AG09319 (cell line): ENCODE measurements at regions not wholly inside any gene's neighbourhood (a gene's known extent, or its start where the extent isn't known, plus 50 kb on each side); places are given as distances from the start of the nearest gene placed in this dataset.

Source experiments
- DNase-seq: peaks from one replicate; pipeline ENCODE4 v3.0.0-alpha.2; 2010; ENCODE audit warnings: low read depth; ENCODE audit errors: extremely low read depth
- TF ChIP-seq, protein P1 (sequence below): IDR thresholded peaks from 2 replicates; pipeline ENCODE4 v1.5.1; 2011; ENCODE audit warnings: low read depth, mild to moderate bottlenecking, inconsistent platforms, low read length, moderate library complexity

DNA sequence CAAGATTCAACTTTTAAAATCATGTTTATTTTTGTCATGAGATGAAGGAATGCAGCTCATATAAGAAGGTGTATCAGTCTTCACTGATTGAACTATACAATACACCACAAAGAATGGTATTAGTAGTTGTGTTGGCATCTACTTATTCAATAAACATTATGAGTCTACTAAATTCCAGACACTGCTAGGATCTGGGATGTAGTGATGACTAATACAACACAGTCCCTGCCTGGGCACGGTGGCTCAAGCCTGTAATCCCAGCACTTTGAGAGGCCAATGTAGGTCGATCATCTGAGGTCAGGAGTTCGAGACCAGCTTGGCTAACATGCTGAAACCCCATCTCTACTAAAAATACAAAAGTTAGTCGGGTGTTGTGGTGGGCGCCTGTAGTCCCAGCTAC is 171.4 kb upstream of the NFIB start:
- no peak for DNase-seq
- TF ChIP-seq, protein P1, sequence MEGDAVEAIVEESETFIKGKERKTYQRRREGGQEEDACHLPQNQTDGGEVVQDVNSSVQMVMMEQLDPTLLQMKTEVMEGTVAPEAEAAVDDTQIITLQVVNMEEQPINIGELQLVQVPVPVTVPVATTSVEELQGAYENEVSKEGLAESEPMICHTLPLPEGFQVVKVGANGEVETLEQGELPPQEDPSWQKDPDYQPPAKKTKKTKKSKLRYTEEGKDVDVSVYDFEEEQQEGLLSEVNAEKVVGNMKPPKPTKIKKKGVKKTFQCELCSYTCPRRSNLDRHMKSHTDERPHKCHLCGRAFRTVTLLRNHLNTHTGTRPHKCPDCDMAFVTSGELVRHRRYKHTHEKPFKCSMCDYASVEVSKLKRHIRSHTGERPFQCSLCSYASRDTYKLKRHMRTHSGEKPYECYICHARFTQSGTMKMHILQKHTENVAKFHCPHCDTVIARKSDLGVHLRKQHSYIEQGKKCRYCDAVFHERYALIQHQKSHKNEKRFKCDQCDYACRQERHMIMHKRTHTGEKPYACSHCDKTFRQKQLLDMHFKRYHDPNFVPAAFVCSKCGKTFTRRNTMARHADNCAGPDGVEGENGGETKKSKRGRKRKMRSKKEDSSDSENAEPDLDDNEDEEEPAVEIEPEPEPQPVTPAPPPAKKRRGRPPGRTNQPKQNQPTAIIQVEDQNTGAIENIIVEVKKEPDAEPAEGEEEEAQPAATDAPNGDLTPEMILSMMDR, result no peak

GRCh38 chr9:14482856-14483255 is 168.9 kb upstream of the NFIB start:
- TF ChIP-seq, protein P1, result no peak
- DNase-seq, result no peak

GRCh38 chr9:14480526-14480925 is 166.6 kb upstream of the NFIB start:
- TF ChIP-seq, protein P1, result no peak
- DNase-seq, result no peak

GRCh38 chr9:14479163-14479560 is 165.2 kb upstream of the NFIB start:
- no peak for DNase-seq
- TF ChIP-seq, protein P1, result no peak

GRCh38 chr9:14478175-14479162 is 164.5 kb upstream of the NFIB start:
- no peak for DNase-seq
- TF ChIP-seq, protein P1, result no peak

- TF ChIP-seq, protein P1, result no peak
- no peak for DNase-seq
Measured at GRCh38 chr9:14471041-14471440, 157.1 kb upstream of the NFIB start.

- TF ChIP-seq, protein P1, result no peak
- DNase-seq, result no peak
Measured at GRCh38 chr9:14467675-14468374, 153.9 kb upstream of the NFIB start.
